Omental fat pad (tissue), 3 donors: ENCODE measurements at regions not wholly inside any gene's neighbourhood (a gene's known extent, or its start where the extent isn't known, plus 50 kb on each side); places are given as distances from the start of the nearest gene placed in this dataset.

Experiments used
- ATAC-seq: fragments of 150-250 bp; one replicate; pipeline ENCODE4 v1.9.1; 2016; ENCODE audit warnings: mild to moderate bottlenecking, moderate library complexity; ENCODE audit not compliant: low FRiP score
- DNase-seq: peaks from one replicate; pipeline ENCODE4 v3.0.0-alpha.2; 2019; ENCODE audit warnings: low spot score
- TF ChIP-seq, protein P1 (sequence below), 3 donors: fragments of 450-650 bp; IDR thresholded peaks; one replicate each; pipeline ENCODE4 v1.5.1; 2016 to 2017; ENCODE audit warnings: antibody characterized with exemption in 3 of 3, mild to moderate bottlenecking in 3 of 3, moderate library complexity in 2 of 3

DNA sequence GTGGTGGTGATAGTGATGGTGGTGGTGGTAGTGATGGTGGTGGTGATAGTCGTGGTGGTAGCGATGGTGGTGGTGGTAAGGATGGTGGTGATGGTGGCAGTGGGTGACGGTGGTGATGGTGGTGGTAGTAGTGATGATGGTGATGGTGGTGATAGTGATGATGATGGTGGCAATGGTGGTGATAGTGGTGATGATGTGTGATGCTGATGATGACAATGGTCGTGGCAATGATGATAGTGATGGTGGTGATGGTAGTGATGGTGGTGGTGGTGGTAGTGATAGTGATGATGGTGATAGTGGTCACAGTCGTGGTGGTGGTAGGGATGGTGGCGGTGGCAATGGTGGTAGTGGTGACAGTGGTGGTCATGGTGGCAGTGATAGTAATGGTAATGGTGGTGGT lies 243.9 kb upstream of the RAB6C start:
- DNase-seq: no peak
- TF ChIP-seq, protein P1, sequence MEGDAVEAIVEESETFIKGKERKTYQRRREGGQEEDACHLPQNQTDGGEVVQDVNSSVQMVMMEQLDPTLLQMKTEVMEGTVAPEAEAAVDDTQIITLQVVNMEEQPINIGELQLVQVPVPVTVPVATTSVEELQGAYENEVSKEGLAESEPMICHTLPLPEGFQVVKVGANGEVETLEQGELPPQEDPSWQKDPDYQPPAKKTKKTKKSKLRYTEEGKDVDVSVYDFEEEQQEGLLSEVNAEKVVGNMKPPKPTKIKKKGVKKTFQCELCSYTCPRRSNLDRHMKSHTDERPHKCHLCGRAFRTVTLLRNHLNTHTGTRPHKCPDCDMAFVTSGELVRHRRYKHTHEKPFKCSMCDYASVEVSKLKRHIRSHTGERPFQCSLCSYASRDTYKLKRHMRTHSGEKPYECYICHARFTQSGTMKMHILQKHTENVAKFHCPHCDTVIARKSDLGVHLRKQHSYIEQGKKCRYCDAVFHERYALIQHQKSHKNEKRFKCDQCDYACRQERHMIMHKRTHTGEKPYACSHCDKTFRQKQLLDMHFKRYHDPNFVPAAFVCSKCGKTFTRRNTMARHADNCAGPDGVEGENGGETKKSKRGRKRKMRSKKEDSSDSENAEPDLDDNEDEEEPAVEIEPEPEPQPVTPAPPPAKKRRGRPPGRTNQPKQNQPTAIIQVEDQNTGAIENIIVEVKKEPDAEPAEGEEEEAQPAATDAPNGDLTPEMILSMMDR (IDR thresholded peaks at IDR 0.05): no peak
- no peak for ATAC-seq

DNA sequence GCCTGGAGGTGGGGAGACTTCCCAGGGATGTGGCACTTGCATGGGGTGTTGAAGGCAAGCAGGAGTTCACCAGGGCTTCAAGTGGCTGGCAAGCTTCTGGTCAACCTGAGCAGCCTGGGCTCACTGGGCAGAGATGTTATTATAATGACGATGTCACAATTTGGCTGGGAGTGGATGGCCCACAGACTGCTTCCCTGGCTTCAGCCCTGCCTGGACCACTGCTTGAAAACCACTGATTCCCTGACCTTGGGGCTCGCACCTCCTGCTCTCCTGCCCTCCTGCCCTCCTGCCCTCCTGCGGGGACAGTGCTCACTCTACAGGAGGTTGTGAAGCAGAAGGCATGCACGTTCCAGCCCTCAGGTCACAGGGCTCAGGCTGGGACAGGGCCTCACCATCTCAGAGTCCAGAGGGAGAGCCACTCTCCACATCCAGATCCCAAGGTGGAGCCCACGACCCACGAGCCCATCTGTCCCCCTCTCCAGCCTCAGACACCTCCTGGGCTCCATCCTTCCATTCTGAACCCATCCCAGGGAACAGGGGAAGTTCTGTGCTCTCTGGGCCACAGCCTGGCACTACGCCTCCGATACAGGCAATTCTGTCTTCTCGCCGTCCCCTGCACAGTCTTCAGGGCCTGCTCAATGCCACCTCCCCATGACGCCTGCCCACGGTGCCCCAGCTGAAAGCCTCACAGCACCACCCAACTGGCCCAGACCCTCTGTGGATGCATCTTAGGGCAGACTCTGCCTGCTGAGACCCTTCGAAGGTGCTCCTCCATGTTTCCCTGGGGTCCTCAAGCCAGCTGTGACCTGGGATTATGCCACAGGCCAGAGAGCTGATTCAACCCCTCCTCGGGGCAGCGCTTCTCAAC lies 241.6 kb upstream of the RAB6C start:
- DNase-seq: no peak
- no peak for ATAC-seq
- TF ChIP-seq, protein P1 (IDR thresholded peaks at IDR 0.05): no peak

DNA sequence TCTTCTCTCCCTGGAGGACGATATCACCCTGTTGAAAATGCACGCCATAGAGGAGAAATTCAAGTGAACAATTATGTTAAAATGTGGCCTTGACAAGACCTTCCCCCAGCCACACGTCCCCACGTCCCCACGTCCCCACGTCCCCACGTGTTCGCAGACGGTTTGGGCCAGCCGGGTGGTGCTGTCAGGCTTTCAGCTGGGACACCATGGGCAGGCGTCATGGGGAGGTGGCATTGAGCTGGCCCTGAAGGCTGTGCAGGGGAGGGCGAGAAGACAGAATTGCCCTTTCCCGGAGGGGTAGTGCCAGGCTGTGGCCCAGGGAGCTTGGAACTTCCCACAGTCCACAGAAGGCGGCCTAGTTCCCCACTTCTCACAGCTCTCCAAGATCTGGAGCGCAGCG lies 240.7 kb upstream of the RAB6C start:
- TF ChIP-seq, protein P1 (IDR thresholded peaks at IDR 0.05): no peak
- ATAC-seq: no peak
- DNase-seq: no peak

DNA sequence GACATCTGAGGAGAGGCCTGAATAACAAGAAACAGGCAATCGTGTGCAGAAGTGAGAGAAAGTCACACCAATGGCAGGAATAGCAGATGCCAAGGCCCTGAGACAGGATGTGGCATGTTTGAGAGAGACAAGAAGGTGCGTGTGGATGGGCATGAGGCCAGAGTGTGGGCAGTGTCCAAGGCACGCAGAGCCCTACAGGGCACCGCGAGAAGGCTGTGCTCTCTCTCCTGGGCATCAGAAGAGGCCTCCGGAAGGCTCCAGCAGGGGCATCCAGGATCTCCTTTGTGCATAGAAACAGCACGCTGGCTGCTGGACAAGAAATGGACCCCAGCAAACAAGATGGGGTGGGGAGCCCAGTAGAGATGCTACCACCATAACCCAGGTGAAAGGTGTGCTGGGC lies 239.0 kb upstream of the RAB6C start:
- ATAC-seq (no peak), DNase-seq (no peak)
- TF ChIP-seq, protein P1 (IDR thresholded peaks at IDR 0.05): no peak

DNA sequence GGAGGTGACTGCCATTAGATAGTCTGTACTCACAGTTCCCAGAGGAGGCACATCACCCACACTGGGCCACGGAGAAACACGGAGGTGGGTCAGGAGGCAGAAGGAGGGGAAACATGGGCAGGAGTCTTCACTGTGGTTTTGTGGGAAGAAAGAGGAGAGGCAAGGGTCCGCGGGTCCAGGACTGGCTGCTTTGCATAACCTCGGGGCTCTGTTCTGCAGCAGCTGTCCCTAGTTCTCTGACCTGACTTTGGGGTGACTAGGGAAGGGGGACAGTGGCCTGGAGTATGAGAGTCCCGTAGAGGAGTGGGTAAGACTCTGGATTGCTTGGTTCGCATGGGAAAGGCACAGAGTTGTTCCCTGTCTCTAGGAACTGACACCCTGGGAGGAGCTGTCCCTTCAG lies 238.3 kb upstream of the RAB6C start:
- ATAC-seq (no peak), DNase-seq (no peak)
- TF ChIP-seq, protein P1 (IDR thresholded peaks at IDR 0.05): no peak

DNA sequence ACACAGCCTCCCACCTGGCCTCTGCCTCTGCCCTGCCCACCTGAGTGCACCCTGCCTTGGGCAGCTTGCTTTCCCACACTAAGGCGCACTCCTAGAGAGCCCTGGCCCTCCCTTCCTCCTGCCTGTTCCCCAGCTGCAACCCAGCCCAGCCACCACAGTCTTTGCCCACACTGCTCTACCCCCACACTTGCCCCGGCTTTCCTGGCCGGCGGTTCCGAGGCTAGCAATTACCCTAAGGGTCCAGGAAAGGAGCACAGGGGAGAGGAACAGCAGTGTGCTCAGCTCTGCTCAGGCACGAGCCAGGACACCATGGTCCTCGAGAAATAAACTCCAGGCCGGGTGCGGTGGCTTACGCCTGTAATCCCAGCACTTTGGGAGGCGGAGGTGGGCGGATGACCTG lies 237.8 kb upstream of the RAB6C start:
- ATAC-seq (no peak), DNase-seq (no peak)
- TF ChIP-seq, protein P1 (IDR thresholded peaks at IDR 0.05): no peak
